GM21515 (cell line): ENCODE measurements at regions not wholly inside any gene's neighbourhood (a gene's known extent, or its start where the extent isn't known, plus 50 kb on each side); places are given as distances from the start of the nearest gene placed in this dataset.

Source experiments
- ATAC-seq: cut with Tn5 transposase; IDR thresholded peaks from one replicate; pipeline ENCODE4 v1.9.1; 2021; ENCODE audit not compliant: unreplicated experiment

- peak; percentile 76 for ATAC-seq
These were observed 63.2 kb upstream of the TNIP3 start for GRCh38 chr4:121227341-121227792.

DNA sequence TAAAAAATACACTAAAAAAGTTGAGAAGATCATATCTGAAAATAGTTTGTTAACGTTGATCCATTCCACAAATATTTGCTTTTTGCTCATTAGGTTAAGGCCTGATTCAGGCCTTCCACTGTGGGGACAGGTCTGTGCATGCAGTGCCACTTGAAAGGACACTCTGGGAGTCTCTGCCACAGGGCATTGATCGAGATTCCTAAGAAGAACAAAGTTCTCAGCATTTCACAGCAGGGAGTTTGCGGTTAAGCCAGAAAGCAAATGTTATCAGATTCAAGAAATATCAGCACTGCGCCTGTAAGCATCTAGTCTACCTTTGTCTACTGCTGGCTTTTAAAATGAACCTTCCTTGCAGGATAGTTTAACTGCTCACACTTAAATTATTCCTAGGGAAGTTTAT is 62.2 kb upstream of the TNIP3 start:
- no peak for ATAC-seq

- ATAC-seq = no peak
These were observed 57.5 kb upstream of the TNIP3 start for GRCh38 chr4:121221608-121222007.

GRCh38 chr4:121221201-121221600 is 57.1 kb upstream of the TNIP3 start:
- ATAC-seq = no peak

DNA sequence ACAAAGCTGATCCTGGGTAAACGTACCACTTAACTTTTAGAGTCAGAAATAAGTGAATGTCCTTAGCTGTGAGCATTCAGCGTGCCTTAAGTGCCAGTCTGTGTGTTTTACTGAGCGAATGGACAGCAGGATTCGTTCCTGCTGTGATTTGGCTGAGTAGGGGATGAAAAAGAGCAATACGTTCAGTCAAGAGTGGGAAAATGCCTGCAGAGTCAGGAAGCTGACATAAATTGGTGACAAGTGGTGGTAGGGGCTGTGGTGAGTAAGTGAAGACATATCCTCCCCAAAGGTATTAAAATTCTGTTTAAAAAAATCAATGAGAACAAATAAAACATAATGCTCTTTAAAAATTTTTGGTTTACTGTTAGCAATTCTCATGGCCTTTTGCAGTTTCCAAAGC is 56.6 kb upstream of the TNIP3 start:
- ATAC-seq = no peak

DNA sequence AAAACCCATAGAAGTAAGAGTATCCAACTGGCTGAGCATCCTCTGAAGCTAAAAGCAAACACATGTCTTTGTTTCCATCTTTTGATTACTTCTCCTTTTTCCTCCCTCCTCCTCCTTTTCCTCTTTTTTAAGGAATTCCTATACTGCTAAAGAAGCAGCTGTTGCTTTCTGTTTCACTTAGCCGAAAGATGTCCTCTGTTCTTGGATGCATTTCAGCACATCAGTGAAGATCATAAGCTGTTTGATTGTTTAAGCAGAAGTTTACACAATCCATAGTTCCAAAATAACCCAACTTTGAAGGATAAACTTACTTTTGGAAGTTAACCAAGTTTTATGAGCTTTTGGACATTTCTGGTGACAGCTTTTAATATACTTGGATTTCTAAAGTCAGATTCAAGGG is 55.1 kb upstream of the TNIP3 start:
- ATAC-seq = no peak

- ATAC-seq = no peak
These were observed 53.2 kb upstream of the TNIP3 start for GRCh38 chr4:121217351-121217750.

DNA sequence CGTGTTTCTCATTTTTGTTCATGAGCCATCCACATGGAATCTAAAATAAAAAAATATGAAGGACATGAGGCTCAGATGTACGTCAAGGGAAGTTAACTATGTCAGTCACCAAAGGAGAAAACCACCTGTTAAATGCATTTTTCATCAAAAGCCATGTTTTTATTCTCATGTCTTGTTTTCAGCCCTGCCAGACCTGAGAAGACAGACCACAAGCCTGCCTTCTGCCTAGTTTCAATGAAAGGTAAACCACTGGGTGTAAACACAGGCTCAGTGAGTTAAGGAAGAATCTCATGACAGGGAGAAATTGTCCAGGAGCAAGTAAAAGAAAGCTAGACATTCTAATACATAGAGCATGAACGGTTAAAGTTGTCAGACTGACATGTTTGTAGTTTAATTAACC is 52.3 kb upstream of the TNIP3 start:
- ATAC-seq = no peak

DNA sequence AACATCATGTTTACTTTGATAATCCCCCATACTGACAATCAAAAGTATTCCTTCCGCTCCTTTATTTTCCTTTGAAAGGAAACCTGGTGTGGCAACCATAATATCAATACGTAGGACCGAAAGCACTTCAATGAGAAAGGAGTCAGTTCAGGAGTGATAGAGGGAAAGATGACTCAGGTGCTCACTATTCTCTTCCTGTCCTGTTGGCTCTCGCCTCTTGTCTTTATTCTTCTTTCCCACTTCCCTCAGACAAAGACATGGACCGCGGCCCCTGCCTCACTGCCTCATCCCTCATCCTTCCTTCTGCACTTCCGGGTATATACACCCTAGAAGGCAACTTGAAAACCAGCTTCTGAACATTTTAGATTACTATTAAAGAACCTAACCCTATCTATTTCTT is 49.8 kb upstream of the TNIP3 start:
- no peak for ATAC-seq
